SW480 (cell line): ENCODE measurements at regions not wholly inside any gene's neighbourhood (a gene's known extent, or its start where the extent isn't known, plus 50 kb on each side); places are given as distances from the start of the nearest gene placed in this dataset.
"Not testable (repeated sequence)": the region's sequence is repeated elsewhere in the genome, so short reads cannot be mapped to it uniquely, and the experiment has no call there.

ENCODE experiments used
- DNase-seq: peaks from one replicate; pipeline ENCODE4 v3.0.0-alpha.2; 2016; ENCODE audit warnings: low spot score

DNA sequence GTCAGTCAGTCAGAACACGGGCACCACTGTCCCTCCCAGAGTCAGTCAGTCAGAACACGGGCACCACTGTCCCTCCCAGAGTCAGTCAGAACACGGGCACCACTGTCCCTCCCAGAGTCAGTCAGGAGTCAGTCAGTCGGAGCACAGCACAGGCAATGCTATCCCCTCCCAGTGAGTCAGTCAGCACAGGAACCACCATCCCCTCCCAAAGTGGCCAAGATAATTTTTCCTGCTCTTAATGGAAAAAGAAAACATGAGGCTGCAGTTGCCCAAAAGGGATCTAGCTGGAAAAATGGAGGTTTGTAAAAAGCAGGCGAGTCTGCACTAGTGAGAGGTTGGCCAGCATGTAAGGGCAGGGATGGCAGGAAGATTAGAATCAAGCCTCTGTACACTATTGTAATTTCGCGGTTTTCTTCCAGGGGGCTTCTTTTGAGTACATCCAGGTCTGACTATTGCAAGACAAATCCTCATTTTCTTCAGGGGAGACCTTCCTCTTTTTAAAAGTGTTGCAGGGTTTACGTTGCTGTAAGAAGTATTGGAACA, 213.8 kb downstream of the SIPA1L2 start:
- no peak for DNase-seq

DNA sequence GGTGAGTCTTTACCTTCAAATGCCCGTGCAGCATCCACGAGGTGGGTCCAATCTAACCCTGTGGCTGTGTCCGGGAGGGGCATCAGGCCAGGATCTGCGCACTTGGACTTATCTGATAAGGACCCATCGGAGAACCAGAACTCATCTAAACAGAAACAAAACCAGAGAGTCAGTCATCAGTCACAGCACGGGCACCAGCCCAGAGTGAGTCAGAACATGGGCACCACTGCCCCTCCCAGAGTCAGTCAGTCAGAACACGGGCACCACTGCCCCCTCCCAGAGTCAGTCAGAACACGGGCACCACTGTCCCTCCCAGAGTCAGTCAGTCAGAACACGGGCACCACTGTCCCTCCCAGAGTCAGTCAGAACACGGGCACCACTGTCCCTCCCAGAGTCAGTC, 214.5 kb downstream of the SIPA1L2 start:
- not testable (repeated sequence) for DNase-seq

DNA sequence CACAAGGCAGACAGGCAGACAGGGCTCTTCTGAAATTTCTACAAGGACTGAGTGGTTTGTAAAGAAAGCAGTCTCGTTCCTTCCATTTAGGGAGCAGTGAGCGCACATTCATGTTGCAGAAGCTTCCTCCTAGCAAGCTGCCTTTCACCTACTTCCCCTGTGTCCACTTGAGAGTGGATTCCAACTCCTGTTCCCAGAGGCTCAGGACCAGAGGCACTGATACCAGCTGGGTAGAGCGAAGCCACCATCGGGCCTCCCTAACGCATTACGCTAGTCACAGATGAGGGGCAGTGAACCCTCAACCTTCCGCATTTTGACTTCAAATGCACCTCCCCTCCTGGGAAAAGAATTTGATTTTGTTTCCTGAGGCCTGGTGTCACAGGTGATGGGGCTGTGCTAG, 215.8 kb downstream of the SIPA1L2 start:
- DNase-seq, result no peak

DNA sequence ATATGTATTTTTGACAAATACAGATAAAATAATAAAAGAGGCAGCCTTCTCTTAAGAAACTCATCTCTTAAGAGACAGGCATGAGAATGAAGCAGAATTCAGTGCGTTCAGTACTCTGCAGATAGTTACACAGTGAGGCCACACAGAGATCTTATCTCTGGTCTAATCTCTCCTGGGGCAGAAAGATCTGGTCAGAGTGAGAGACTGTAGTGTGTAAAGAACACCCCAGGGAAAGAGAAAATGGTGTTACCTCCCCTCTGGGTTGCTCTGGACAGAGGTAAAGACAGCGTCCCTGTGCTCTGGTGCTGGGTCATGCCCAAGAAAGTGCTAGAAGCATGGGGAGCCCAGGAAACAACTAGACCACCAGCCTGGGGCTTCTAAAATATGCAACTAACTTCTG, 216.3 kb downstream of the SIPA1L2 start:
- no peak for DNase-seq

DNA sequence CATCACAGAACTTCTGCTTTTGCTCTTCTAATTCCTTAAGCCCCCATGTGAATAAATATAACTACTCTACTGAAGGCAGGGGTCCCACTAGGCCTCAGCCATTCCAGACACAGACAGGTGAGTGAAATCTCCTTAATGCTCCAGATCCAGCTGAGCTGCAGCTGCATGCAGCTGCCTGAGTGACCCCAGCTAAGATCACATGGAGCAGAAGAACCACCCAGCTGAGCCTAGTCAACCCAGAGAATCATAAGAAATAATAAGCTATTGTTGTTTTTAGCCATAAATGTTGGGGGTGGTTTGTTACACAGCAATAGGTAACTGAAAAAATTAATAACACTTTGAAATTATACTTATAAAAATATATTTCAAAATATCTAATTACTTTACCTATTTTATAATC, 220.3 kb downstream of the SIPA1L2 start:
- no peak for DNase-seq

DNA sequence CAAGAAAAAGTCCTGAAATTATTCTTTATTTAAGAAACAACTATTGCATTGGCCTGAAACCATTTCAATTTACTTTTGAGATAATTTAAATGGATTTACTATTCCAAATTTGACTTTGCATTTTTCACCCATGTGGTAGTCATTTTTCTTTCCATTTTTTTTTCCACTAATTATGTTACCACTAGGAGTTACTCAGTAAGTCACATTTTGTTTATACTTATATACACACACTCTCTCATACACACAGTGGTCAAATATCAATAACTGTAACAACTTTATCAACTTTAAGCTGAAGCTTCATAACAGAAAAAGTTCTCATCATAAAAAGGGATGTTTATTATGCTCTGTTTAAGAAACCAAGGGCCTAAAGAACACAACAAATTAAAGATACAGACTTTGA, 222.8 kb downstream of the SIPA1L2 start:
- DNase-seq, result no peak

DNA sequence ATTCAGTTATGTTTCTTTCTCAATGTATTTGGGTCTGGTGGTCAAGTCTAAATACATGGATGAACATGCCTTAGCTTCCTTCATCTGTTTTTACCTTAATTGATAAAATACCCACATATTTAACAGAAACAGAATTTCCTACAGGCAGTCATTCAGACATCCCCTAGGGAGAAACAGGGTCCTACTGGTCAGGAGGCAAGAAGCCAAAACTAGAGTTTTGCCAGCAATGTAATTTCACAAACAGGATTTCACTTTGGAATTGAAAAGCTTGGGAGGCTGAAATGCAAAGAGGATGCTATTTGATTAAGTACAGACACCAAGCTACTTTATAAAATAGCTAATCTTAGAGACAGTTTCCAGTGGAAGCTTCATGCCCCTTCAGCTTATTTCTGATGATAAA, 224.2 kb downstream of the SIPA1L2 start:
- DNase-seq, result no peak

DNA sequence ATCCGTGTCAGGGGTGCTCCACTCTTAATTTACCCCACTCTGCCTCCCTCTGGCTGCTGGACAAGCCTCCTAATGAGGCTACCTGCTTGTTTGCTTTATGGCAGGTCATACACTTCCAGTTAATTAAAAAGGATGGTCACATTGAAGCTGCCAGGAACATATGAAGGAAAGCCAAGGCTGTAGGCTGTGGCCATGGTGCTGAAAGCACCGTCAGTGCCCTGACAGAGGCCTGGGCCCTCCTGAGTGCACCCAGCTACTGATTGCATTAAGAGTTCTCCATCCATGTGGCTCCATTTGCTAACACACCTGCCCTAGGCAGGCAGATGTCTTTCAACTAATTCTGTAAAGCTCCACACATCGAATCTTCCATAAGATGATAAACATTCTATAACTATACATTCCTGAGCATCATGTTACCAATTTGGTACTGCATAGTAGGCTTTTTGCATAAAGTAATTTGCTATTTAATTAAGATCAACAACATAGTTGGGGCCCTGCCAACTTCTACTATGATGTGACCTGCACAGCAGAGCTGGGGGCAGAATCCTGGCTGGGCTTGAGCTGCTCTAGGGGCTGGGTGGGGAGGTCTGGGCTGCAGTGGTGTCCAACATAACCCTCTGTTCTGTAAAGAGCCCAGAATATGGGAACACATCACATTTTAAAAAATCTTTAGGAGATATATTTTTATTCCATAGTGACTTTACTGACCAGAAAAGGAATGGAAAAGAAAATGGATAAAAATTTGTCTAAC, 224.8 kb downstream of the SIPA1L2 start:
- no peak for DNase-seq

DNA sequence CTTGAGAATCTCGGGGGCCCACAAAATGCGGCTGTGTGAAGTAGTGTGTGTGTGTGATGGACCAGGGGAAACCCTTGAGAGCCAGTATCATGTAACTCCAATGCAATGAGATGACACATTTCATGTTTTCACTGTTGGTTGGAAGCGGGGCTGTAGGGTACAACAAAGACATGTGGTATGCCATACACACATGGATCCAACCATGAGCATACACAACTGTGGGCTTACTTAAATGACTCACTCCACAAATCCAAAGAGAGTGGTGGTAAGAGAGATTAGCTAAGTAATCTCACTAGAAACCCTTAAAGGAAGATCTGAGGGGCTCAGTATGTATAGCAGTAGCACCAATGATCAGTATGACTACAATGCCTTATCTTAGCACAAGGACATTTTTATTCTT, 225.7 kb downstream of the SIPA1L2 start:
- DNase-seq, result no peak

DNA sequence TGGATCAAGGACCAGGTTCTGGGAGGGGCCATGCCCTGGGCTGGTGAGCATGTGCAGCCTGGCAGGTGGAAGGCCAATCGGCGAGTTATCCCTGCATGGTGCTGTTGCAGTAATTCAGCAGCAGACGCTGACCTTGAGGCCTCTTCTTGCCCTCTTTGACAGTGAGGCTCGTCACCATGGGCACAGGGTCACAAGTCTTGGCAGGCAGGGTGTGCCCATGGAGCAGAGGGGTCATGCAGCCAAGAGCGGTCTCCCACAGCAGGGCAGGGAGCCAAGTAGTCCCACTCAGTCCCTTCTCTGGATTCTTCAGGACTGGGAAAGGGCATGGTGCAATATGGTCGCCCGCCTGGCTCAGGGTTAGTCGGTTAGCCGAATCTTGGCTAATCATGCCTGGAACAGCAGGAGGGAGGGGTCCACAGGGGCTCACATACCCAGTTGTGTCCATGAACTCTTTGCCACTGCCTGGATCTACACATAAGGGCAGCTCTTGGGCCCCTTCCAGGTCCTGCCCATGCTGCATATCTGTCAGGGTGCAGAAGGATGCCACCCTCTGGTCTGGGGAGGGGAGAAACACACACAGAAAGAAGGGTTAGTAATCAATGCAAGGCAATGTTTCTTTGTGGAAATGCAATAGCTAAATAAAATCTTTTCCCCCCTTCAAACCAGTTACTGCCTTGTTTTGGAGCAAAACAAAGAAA, 226.8 kb downstream of the SIPA1L2 start:
- no peak for DNase-seq

DNA sequence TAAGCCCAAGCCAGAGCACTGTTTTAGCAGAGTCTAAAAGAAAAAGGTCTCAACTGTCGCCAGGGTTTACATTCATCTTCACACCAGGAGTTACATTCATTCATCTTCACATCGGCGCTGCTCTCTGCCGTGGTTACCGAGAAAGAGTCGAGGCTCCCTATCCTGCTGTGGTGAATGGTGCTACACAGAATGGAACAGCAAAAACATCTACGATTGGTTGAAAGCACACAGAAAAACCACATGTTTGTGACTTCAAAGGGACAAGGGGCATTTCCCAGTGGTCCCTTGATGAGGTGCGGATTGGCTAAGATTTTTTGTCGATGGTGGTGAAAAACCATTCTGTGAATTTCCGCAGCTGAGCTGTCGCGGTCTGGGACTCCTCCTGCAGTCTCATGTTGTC, 231.1 kb downstream of the SIPA1L2 start:
- no peak for DNase-seq

DNA sequence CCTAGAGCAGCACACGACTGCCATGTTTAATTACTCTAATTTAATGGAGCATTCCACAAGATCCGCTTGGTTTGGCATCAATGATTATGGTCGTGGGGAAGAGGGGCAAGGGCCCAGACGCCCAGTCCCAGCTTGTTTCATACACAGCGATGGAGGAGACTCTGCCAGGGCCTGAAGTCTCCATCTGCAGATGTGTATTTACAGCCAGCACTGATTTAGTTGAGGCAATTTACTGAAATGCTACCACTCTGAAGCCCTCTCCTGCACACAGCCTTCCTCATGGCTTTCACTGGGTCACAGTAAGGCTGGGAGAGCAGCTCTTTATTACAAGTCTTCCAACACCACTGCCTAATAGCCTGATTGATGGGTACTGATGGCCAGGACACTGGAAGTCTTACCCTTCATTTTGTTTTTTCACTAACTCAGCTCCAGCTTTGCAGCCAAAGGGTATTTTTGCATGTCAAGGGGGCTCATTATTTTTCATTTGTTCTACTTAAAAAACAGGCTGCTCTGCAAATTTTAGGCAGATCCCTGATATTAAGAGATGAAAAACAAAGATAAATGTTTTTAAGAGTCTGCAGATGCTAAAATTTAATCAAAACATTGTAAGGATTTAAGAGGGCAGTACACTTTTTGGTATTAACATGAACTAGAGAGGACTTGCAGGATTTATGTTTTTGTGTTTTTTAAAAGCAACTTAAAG, 236.3 kb downstream of the SIPA1L2 start:
- DNase-seq, result no peak

DNA sequence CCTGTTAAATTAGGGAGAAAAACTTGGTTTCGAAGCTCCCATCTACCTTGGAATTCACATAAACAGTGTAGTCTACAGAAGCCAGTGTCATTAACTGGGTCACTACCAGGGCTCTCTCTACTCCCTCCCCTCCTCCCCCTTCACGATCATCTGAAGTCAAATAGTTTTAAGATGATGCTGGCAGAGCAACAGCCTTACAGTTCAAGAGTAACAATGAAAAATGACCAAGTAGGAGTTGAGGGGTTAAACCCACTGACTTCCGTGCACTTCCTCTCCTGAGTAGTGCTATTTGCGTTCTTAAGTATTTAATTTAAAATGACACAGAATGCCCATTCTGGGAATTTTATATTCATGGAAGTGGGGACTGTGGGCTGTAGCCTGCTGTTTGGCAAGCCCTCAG, 236.9 kb downstream of the SIPA1L2 start:
- no peak for DNase-seq

DNA sequence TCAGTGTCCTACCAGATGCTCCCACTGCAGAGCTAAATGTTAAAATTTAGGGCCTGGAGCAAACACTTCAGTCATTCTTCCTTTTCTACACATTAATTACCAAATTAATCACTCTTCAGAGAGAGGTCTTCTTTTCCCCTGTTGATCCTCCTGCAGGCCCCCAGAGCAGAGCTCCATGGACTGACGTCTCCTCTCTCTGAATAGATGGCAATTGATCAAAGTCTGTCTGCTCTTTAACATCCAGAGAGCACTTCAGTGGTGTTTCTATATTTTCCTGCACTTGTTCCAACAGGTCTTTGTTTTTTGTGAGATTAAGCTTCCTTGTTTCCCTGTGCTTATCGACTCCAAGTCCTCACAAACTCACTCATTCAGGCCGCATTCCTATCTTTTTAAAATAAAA, 239.3 kb downstream of the SIPA1L2 start:
- DNase-seq, result no peak

DNA sequence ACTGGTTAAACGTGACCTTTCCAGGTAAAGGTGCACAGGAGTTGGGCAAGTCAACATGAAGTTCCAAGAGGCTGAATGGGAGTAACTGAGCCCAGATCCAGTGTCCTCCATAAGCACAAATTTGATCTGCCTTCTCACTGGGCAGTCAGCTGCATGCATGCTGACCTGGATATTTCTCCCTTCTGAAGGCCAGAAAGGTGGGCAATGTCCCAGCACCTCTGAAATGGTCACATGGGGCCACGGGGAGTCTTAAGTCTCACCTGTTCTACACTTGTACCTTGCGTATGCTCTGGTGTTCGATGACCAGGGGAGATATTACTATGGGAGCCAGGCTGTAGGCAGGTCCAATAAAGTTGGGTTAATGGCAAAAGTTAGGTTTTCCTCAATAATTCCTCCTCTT, 240.2 kb downstream of the SIPA1L2 start:
- no peak for DNase-seq

DNA sequence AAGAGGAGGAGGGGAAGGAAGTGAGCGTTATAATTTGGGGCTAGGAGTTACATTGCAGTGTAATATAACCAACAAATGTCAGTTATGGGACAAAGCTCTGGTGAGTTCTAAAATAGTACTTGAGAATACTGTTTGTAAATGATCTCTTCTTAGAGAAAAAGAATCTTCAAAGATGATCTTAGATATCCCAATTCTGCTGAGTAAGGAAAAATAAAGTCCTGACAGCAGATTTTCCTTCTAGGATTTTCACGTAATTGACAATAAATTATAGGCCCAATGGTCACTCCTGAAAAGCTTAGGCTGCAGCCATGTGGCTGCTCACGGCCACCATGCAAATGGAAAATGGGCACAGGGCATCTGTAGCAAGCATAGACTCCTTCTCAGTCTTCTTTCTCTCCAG, 241.6 kb downstream of the SIPA1L2 start:
- DNase-seq, result no peak

DNA sequence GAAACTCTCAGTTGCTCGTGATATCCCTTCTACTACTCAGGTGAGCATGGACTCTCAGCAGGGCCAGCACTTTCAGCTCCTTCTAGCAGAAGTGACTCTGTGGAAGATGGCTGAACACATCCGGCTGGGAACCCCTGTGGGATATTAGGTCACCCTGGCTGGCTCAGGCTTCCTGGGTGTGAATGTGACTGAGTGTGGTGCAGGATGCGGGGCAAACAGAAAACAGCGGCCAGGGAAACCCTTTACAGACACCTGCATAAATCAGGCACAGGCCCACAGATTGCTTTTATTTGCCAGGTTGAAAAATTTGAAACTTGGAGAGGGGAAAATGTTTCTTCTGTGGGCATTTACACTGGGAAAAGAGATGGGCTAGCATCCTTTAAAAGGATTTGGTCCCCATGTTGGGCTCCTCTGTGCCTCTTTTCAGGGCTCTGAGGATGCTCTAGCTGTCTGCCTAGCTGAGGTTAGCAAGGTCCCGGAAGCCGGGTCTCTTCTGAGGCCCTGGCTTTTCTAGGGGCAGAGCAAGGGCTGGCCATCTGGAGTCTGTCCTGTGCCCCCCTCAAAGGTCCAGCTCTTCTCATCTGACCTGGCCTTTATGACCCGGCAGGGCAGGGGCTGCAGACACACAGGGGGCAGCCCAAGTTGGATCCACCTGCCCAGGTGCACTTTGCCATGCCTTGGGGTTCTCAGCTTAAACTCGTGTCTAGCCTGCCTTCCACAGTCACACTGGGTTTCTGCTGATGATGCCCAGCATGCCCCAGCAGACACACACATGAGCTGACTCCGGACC, 243.0 kb downstream of the SIPA1L2 start:
- DNase-seq, result no peak

DNA sequence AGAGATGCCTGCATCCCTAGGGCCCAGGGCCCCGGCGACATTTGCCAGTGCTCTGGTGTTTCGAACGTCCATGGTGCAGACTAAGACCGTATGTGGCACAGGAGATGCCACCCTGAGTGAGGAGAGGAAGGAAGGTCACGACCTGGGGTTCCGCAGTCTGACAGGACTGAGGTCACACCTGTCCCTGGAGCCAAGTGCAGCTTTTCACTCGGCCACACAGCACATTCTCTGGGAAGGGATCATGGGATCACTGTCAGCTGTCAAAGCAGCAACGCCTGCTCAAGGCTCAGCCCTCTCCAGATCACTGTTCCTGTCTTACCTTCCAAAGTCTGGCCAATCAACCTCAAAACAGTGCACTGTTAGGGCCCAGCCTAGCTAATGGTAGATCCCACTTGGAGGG, 243.6 kb downstream of the SIPA1L2 start:
- DNase-seq, result no peak

DNA sequence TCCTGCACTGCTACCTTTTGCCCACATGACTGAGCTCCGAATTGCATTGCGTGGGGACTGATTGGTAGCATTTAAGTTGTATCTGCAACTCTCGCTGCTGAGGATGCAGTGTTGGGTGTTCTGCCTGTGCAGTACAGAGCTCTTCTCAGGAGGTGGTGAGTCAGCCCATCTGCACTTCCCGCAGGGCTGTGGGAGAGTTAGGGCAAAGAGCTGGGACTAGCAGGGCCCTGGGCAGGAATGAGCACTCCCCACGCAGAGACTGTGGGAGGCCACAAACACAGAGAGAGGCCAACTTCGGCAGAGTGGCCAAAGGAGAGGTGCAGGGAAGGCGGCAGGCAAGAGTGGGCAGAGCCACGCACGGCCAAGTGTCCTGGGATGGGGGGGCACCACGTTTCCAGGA, 244.7 kb downstream of the SIPA1L2 start:
- DNase-seq, result no peak

DNA sequence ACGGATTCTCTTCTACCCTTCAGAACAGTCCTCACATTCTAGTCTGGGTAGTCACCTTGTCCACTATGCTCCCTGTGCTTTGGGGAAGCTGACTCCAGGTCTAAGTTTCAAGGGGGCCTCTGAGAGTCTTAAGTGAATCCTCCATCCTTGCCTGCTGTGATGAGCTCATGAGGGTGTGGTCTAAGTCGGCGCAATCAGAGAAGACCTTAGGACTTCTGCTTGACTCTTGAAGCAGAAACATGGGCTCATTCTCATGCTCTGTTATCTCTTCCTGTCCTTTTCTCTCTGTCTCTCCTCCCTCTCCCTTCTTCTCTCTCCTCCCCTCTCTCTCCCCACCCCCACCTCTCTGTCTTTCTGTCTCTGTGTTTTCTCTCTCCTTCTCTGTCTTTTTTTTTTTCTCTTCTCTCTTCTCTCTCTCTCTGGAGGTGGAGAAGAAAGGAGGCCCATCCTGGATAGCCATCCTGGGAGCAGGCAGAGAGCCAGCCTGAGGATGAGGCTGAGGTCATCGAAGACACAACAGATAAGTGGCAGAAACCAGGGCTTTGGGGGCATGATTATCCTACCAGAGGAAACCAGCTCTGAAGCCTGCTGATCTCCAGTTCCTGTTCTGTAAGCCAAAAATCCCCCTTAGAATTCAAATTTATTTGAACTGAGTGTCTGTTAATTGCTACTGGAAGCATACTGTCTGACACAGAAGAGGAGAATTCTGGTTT, 245.6 kb downstream of the SIPA1L2 start:
- no peak for DNase-seq

DNA sequence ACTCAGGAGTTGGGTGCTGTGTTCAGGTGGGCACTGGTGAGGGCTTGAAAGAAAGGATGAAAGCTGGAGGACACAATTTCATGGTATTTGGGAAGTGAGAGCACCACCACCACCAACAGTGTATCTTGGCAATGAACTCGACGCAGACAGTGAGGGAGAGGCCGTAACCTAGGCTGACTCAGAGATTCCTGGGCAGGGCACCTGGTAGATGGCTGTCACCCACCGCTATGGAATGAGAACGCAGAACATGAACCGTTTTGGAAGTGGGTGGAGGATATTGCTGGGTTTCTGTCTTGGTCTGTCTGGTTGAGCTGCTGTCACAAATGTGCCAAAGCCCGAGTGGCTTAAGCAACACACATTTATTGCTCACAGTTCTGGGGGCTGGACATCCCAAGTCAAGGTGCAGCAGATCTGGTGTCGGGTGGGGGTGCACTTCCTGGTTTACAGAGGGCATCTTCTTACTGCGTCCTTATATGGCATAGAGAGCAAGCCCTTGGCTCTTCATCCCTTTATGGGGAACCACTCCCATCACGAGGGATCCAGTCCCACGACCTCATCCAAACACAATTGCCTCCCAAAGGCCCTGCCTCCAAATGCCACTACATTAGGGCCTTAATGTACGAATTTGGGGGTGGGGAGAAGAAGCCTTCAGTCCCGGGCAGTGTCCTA, 246.3 kb downstream of the SIPA1L2 start:
- DNase-seq, result no peak
